ENCODE measurements at regions not wholly inside any gene's neighbourhood (a gene's known extent, or its start where the extent isn't known, plus 50 kb on each side); places are given as distances from the start of the nearest gene placed in this dataset.

DNA sequence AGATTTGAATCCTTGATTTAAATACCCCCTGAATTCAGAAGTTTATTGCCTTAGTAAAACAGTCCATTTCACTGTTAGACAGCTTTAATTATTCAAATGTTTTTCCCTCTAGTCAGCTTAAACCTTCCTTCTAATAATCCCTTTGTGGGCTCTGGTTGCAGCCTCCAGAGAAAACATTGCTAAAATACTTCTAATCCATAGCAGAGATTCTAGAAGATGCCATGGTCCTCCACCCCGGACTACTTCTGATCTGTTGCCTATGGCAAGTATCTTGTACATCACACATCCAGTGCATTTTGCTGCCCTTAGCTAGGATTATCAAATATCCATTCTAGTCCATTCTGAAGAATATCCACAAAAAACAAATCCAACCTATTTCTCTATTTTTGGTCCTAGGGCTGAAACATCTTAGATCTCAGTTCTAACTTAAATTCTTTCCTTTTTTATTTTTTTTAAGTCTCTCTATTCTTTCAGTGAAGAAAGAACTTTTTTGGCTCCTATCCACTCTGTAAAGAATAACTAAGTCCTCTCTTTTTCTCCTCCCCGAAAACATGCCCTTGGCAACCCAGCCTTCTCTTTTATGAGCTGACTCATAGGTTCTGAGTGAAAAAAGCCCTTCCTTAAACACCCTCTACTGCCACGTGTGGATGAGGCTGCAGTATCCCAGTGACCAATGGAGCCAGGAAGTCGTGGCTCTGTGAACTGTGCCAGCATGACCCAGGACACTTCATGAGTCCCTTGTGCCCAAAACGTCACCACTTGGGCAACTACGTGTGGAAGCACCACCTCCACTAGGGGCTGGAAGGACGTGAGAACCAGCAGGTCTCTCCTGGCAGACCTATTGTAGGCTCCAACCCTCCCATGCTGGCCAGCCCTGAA lies 349.8 kb downstream of the TNS1 start:
- no peak for DNase-seq

DNA sequence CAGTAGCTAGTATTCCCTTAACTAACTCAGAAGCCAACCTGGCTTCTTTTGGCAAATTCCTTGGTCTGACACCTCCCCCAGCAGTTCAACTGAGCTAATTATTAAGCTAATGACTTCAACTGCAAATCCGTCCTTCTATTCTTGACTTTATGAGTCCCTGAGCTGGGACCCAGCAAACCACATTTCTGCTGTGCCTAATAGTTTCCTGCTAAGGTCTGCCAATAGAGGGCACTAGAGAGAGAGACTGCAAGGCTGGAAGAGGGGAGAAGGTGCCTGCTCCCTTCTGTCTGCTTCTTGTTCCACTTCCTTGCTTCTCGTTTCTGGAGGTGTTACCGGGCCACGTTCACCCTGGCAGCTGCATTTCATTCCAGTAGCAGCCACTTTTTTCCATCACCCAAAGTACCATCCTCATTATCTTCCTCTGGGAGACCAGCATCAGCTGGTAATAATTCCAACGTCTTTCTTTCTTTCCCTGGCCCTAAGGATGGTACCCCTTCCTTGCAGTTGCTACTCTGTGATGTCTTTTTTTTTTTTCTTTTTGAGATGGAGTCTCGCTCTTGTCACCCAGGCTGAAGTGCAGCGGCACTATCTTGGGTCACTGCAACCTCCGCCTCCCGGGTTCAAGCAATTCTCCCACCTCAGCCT lies 352.0 kb downstream of the TNS1 start:
- DNase-seq, result no peak

DNA sequence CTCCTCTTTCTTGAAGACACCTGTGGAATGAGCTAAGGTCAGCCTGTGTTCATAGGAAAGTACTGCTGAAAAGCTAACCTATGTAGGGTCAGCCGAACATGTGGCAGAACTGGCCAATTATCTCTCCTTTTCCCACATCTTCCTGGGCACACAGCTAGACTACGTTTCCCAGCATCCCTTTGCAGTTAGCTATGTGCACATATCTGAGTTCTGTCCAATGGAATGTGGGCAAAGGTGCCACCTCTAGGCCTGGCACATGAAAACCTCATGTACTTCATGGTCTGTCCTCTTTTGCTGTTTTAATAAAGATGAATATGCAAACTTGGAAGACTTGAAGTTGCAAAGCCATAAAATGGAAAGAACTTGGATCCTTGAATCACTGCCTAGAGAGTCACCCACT lies 352.6 kb downstream of the TNS1 start:
- DNase-seq, result no peak

DNA sequence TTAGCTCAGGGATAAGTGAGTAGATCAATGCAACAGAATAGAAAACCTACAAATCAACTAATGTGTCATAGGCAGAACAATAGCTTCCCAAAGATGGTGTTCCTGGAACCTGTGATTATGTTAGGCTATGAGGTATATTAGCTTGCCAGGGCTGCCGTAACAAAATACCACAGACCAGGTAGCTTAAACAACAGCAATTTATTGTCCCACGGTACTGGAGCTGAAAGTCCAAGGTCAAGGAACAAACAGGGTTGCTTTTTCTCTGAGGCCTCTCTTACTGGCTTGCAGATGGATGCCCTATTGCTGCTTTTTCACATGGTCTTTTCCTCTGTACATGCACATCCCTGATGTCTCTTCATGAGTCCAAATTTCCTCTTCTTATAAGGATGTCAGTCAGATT lies 354.9 kb downstream of the TNS1 start:
- no peak for DNase-seq

DNA sequence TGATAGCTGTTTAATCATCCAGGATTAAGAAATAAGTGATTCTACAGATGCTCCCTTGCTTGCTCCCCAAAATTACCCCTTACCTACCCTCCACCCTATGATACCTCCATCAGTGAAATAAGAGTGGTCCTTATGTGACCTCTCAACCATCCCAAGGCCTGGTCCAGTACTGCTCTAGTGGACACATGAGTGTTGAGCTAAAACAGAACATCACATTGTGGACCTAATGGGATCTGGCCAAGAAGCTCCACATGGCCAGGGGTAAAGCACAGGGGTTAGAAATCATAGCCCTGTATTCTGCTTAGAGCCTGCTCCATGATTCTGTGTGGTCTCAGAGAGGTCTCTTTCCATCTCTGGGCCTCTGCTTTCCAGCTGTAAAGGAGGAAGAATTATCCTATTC lies 355.6 kb downstream of the TNS1 start:
- no peak for DNase-seq

DNA sequence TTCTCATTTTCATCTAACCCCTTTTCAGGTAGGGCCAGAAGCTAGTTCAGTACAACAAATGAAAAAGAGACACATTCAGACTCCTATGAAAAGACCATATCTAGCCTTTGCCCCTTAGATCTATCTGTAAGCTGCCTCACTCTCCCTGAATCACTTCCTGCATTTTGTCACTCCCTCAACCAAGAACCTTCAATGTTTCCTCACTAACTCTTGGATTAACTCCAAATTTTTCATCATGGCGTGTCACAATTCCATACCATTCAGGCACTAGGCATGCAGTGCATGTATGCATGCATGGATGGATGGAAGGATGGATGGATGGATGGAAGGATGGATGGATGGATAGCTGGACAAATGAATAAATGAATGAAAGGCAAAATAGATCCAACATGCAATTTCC lies 356.9 kb downstream of the TNS1 start:
- no peak for DNase-seq

DNA sequence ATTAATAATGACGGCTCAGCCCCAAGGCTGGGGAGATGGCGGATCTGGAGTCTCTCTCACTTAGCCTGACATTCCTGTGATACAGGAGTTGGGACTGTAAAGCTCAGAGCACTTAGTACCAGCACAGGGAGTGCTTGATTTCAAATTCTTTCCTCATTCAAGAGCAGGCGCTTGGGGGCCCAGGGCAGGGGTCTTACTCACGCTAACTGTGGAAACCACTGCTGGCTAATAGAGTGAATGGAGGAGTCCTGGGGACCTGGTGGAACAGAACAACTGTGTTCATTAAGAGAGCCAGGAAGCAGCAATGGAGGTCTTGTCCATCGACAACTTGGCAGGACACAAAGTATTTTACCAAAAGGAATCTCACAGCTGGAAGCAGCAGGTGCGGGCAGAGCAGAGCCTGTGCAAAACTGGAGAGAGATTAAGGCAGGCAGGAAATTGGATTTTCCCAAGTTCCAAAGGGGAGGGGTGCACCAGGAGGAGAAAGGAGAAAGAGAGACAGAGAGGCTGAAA lies 358.9 kb downstream of the TNS1 start:
- no peak for DNase-seq

DNA sequence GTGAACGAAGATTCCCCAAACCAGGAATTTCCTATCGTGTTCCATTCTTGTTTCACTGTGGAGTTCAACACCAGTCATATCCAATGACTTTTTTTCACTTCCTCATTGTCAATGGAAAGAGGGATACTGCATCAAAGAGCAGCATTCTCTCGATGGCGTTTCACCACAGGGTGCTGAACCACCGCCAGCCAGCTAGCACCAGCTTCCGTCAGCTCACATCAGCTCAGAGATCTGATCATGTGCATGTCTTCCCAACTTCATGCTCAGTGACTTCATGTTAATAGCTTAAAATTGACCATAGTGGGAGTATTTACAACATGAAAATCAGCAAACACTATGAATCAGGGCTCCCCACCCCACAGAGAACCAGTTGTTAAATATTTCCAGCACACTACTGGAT lies 359.9 kb downstream of the TNS1 start:
- no peak for DNase-seq

DNA sequence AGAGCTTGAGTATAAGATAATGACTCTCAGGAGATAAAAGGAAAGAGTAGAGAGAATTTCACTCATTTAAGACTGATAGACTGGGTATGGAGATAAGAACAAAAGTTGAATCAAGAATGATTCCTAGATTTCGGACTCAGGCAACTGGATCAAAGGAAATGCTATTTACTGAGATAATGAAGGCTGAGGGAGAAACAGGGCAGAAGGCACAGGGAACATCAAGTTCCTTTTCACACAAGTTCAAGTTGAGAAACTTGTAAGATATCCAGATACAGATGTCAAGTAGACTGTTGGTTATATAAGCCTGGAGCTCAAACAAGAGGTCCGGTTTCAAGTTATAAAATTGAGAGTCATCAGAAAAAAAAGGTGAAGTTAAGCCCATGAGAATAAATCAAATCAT lies 360.8 kb downstream of the TNS1 start:
- DNase-seq, result no peak

DNA sequence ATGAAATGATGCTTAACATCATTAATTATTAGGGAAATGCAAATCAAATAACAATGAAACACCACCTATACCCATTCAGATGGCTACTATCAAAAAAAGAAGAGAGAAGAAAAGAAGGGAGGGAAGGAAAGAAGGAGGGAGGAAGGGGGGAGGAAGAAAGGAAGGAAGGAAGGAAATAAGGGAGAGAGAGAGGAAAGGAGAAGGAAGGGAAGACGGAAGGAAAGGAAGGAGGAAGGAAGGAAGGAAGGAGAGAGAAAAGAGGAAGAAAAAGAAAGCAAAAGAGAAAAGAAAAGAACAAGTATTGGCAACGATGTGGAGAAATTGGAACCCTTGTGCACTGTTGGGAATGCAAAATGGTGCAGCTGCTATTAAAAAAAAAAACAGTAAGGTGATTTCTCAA lies 363.3 kb downstream of the TNS1 start:
- DNase-seq, result no peak

DNA sequence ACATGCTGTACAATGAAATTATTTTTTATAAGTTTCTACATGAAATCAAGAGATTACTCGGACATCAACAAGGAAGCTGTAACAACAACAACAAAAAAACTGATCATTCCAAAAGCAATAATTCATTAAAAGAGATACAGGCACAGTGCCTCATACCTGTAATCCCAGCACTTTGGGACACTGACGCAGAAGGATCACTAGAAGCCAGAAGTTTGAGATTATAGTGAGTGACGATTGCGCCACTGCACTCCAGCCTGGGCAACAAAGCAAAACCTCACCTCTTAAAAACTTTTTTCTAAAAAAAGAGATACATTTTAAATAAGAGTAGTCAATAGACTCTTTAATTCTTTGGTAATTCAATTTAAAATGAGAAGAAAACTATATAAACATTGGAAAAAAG lies 364.3 kb downstream of the TNS1 start:
- no peak for DNase-seq

DNA sequence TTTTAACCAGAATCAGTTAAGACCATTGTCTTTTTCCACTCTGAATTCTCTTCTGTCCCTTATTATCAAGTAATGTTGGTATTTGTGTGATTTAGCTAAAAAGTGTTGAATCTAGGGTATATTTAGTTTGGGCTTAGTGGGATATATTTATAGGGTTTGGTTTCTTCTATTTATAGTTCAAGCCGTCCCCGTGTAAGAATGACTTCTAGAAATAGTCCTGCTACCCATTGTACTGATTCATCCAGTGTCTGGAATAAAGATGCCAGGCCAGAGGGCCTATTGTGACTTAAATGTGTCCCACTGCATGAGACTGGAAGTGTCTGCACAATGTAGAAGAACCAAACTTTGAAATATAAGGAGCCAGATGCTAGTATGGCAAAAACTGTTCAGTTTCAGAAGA lies 364.8 kb downstream of the TNS1 start:
- DNase-seq, result no peak

DNA sequence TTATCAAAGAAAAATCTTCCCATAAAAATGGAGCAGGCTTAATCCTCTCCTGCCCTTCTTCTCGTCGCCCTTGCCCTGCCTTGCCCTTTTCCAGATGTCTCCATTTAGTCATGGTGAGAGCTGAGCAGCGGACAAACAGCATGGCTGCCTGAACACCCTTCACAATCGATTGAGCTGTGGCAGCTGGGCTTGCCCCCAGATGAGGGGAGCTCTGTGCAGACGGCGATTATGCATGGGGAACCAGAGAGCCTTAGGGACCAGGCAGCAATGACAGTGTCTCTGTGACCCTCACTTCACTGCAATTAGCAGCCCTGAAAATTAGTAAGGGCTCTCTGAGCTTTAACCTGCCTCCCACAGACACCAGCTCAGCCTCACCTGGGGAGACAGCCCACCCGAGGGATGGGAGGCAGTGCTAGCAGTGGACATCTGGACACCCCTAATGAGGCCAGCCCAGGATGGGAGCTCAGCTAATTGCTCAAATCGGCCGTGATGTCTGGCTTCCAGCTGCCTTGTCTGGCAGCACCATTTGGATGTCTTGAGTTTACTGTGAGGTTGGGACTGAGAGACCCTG lies 365.7 kb downstream of the TNS1 start:
- DNase-seq, result no peak

DNA sequence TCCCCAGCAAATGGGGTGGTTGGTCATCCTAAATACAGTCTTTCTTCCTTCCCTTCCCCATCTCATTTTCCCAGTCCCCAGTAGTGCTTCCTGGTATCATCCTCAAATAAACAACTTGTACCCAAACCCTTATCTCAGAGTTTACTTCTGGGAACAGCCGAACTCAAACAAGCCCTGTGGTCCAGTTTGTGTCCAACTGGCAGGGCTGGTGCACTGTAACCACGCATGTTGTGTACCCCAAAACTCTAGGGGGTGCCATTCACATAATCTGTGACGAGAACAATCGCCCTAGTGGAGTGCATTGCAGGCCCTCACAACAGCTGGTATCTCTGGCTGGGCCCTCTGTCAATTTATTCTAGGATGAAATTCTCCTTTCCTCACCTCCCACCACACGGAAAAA lies 366.2 kb downstream of the TNS1 start:
- no peak for DNase-seq

DNA sequence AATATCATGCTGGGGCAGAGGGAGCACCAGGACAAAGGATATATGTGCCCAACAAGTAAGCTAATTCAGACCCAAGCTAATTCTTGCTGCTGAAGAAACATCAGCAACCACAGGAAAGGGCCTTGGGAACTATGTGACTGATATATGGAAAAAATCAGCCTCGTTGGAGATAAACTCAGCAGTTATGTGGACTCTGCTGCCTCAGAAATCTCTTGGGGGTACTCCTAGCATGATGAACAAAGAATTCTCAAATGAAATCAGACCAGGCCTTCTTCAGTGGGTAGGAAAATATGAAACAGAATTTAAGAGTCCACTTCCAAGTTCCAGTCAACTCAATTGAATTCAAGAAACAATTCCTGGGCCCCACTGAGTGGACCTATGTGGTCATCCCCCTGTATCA lies 367.9 kb downstream of the TNS1 start:
- DNase-seq, result no peak

DNA sequence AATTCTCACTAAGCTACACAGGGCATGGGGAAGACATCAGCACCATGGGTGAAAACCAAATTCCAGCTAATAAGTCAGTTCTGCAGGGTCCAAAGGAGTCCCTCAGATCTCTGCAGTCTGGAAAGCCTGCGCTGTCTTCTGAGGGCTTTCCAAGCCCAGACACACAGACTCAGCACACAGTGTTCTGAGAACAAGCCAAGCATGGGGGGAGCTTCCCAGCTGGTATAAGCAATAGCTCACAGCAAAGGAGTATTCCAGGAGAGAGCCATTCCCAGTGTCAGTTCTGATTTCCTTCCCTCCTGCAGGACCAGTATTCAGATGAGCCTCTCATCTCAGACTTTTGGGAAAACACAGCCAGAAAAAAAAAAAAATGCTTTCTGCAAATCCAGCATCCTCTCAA lies 370.8 kb downstream of the TNS1 start:
- no peak for DNase-seq

DNA sequence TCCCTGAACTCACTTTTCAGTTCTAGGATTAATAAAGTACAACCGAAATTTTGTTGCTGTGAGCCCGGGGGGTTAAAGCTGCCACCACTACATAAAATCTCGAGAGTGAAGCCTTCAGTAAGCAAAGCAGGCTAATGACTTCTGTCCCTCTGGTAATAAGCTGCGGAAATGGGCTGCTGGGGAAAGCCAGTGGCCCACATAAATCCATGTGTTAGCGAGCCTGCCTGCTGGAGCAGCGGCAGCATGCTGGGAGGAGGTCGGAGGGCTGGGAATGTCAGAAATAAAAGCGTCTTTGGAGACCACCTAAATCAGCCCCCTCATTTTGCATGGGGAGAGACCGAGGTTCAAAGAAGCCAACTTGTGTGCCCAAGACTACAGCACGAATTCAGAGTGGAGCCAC lies 371.7 kb downstream of the TNS1 start:
- DNase-seq, result no peak

DNA sequence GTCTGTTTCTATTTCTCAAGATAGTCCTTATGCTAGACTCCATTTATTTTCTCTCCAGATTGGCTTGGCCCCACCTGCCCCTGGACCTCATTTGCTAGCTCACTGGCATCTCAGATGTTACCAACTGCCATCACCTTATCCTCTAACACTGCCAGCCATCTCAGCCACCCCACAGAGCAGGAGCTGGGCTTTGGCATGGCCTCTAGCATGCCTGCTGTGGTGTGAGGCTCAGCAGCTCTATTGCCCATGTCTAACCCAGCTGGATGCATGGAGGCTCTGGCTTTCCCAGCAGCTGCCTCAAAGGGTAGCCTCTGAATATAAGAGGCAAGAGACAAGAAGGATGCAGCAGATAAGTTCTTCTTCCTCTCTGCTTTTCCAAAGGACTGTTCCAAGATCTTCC lies 373.4 kb downstream of the TNS1 start:
- no peak for DNase-seq

DNA sequence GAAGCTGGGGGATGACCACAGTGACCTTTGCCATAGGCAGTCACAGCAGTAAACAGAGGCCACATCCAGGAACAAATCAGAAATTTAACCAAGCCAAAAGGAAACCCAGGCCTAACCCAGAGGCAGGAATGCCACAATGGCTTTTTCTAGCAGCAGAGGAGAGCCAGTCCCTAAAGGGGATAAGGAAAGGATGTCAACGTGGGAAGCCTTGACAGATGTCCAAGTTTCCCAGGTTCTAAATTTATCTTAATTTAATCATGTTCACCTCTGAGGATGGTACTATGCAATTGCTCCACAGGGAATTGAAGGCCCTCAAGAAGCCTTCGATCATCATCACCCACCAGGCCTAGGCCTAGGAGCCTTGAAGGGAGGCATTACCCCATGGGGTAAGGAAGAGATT lies 374.7 kb downstream of the TNS1 start:
- no peak for DNase-seq

DNA sequence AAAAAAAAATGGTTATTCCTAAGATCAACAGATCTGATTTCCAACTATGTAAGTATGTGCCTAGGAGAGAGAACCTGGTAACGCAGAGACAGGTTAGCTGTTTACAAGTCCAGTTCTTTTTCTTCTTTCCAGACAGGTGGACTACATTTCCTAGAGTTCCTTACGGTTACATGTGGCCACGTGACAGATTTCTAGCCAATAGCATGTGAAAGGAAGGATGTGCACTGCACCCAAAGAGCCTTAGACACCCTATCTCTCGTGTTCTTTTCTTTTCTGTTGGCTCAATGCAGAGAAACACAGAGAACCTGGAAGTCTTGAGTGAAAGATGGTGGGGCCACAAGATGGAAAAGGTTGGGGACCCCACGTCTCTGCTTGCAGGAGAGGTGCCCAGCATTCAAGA lies 375.9 kb downstream of the TNS1 start:
- DNase-seq, result no peak

DNA sequence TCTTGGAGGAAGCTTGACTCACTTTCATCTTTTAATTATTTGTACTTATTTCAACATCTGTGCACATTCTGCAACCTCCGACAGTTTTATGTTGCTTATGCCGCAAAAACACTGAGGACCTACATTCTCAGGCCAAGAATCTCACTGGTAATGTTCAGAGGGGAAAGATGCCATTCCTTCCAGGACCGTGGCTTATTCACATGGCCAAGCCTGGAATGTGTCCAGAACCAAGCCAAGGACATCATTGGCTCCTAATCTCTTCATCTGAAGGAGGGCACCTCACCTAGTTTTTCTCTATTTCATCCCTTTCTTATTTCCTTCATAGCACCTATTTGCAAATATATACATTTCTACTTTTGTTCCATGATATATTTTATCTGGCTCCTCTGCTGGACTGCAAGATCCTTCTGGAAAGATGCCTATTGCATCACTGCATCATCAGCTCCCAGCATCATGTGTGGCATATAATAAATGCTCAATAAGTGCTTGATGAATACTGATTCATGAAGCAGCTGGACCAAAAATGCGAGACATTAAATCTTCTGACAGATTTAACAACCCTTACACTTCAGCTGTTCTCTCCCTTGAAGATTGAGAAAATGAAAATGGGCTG lies 377.1 kb downstream of the TNS1 start:
- no peak for DNase-seq

DNA sequence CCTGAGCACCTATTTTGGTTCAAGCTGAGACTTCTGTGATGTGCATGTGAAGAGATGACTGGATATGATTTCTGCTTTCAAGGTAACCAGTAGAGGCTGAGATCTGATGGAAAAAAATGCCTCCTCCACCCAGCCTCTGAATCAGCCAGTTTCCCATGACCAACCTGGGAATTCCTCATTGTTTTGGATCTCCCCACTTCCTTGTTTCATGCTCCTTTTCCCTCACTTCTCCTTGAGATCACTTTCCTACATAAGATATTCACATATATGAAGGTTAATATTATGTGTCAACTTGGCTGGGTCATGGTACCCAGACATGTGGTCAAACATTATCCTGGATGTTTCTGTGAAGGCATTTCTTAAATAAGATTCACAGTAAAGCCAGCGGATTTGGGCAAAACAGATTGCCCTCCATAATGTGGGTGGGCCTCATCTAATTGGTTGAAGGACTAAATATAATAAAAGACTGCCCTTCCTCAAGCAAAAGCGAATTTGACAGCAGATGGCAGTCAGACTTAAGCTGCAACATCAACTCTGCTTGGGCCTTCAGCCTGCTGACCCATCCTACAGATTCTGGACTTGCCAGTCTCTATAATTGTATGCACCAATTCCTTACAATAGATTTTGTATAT lies 379.4 kb downstream of the TNS1 start:
- DNase-seq, result no peak
